Superior temporal gyrus (tissue), 1 donor: ENCODE measurements at regions not wholly inside any gene's neighbourhood (a gene's known extent, or its start where the extent isn't known, plus 50 kb on each side); places are given as distances from the start of the nearest gene placed in this dataset.

ENCODE experiments used
- DNase-seq: peaks from one replicate; pipeline ENCODE4 v3.0.0-alpha.2; 2016; ENCODE audit errors: extremely low spot score

- DNase-seq = peak; percentile 14
Observed at GRCh38 chrY:4483693-4484092, 516.4 kb upstream of the PCDH11Y start.
